OCI-M1 (cell line): ENCODE measurements at regions not wholly inside any gene's neighbourhood (a gene's known extent, or its start where the extent isn't known, plus 50 kb on each side); places are given as distances from the start of the nearest gene placed in this dataset.
"Not testable (repeated sequence)": the region's sequence is repeated elsewhere in the genome, so short reads cannot be mapped to it uniquely, and the experiment has no call there.

Source experiments
- DNase-seq: peaks from one replicate; lab custom pipeline; 2025; lab: John Stamatoyannopoulos, UW

GRCh38 chr16:86217001-86217890 is 293.1 kb upstream of the FOXF1 start:
- DNase-seq = no peak

- DNase-seq = no peak
Measured at GRCh38 chr16:86217891-86218270, 292.4 kb upstream of the FOXF1 start.

GRCh38 chr16:86218479-86219170 is 291.7 kb upstream of the FOXF1 start:
- DNase-seq = no peak

- DNase-seq = no peak
Measured at GRCh38 chr16:86219655-86220445, 290.5 kb upstream of the FOXF1 start.

- DNase-seq = no peak
Measured at GRCh38 chr16:86220561-86220960, 289.8 kb upstream of the FOXF1 start.

GRCh38 chr16:86221085-86221484 is 289.2 kb upstream of the FOXF1 start:
- DNase-seq = no peak

- DNase-seq = no peak
Measured at GRCh38 chr16:86222547-86222946, 287.8 kb upstream of the FOXF1 start.

- DNase-seq = no peak
Measured at GRCh38 chr16:86222965-86223551, 287.3 kb upstream of the FOXF1 start.

GRCh38 chr16:86224126-86224525 is 286.2 kb upstream of the FOXF1 start:
- no peak for DNase-seq

GRCh38 chr16:86224629-86225028 is 285.7 kb upstream of the FOXF1 start:
- no peak for DNase-seq

GRCh38 chr16:86225905-86226371 is 284.4 kb upstream of the FOXF1 start:
- DNase-seq = no peak

- DNase-seq = no peak
Measured at GRCh38 chr16:86227041-86227440, 283.3 kb upstream of the FOXF1 start.

- DNase-seq = no peak
Measured at GRCh38 chr16:86227801-86228200, 282.5 kb upstream of the FOXF1 start.

GRCh38 chr16:86228713-86229112 is 281.6 kb upstream of the FOXF1 start:
- DNase-seq = no peak

- no peak for DNase-seq
Measured at GRCh38 chr16:86229283-86229682, 281.0 kb upstream of the FOXF1 start.

- no peak for DNase-seq
Measured at GRCh38 chr16:86229866-86230656, 280.3 kb upstream of the FOXF1 start.

- no peak for DNase-seq
Measured at GRCh38 chr16:86231321-86231995, 278.9 kb upstream of the FOXF1 start.

GRCh38 chr16:86231996-86232350 is 278.4 kb upstream of the FOXF1 start:
- DNase-seq = no peak

GRCh38 chr16:86232496-86232895 is 277.8 kb upstream of the FOXF1 start:
- DNase-seq = no peak

- not testable (repeated sequence) for DNase-seq
Measured at GRCh38 chr16:86233506-86233905, 276.8 kb upstream of the FOXF1 start.

GRCh38 chr16:86239381-86239780 is 270.9 kb upstream of the FOXF1 start:
- DNase-seq = no peak
